ENCODE measurements at regions not wholly inside any gene's neighbourhood (a gene's known extent, or its start where the extent isn't known, plus 50 kb on each side); places are given as distances from the start of the nearest gene placed in this dataset.

DNA sequence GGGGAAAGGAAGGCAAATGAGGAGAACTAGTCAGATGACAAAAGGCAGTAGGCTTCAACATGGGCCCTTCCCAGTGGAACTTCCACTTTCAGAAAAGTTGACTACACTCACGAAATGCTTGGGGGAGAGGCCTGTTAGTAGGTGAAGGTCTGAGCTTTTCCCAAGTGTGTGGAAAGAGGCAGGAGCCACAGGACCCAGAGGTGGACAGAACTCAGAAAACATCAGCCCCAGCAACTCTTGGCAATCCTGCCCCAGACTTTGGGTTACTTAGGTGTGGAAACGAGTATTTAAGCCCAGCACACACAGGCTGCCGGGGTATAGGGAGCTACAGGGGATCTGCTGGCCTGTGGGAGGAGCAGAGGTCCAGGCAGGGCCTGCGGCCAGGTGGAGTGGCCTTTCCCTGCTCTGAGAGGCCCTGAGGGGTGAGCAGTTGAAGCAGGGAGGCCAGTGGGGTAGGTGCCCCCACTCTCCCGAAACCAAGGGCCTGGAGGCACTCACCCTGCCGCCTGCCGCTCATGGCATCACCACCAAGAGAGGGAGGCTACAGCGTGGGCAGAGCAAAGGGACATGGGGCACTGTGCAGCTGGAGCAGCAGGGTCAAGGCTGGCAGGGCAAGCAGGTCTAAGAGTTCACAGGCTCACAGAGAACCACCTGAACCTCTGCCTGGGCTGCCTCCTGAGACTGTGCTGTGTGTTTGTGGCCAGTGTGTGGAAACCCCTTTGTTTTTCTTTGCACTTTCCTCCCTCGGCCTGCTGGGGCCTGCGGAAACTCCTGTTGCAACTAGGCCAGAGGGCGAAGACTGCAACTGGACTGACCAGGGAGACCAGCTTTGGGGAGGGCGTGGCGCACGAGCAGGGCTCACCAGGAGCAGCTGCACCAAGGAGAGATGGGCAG, 130.7 kb upstream of the SERTAD2 start (continued):
- no peak for TF ChIP-seq RELA (CRISPR knock-in tag; IDR thresholded peaks at IDR 0.05)
- TF ChIP-seq, protein P1, sequence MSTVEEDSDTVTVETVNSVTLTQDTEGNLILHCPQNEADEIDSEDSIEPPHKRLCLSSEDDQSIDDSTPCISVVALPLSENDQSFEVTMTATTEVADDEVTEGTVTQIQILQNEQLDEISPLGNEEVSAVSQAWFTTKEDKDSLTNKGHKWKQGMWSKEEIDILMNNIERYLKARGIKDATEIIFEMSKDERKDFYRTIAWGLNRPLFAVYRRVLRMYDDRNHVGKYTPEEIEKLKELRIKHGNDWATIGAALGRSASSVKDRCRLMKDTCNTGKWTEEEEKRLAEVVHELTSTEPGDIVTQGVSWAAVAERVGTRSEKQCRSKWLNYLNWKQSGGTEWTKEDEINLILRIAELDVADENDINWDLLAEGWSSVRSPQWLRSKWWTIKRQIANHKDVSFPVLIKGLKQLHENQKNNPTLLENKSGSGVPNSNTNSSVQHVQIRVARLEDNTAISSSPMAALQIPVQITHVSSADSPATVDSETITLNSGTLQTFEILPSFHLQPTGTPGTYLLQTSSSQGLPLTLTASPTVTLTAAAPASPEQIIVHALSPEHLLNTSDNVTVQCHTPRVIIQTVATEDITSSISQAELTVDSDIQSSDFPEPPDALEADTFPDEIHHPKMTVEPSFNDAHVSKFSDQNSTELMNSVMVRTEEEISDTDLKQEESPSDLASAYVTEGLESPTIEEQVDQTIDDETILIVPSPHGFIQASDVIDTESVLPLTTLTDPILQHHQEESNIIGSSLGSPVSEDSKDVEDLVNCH (CRISPR knock-in tag; IDR thresholded peaks at IDR 0.05) = 0 out of 2 replicates have a peak, but pooled peaks have one; percentile 3
- no peak for TF ChIP-seq JARID2 (CRISPR knock-in tag; IDR thresholded peaks at IDR 0.05; ENCODE audit: insufficient replicate concordance)
- no peak for TF ChIP-seq ZNF75D (CRISPR knock-in tag; IDR thresholded peaks at IDR 0.05; ENCODE audit: borderline replicate concordance)
- no peak for TF ChIP-seq ZNF674 (CRISPR knock-in tag; IDR thresholded peaks at IDR 0.05; ENCODE audit: low read depth)
- peak; percentile 95 for TF ChIP-seq ZFY (CRISPR knock-in tag; IDR thresholded peaks at IDR 0.05)
- peak; percentile 60 for TF ChIP-seq BRD4 (CRISPR knock-in tag; IDR thresholded peaks at IDR 0.05)
- no peak for TF ChIP-seq PHF20 (CRISPR knock-in tag; IDR thresholded peaks at IDR 0.05)
- TF ChIP-seq HMG20A (CRISPR knock-in tag; IDR thresholded peaks at IDR 0.05; ENCODE audit: borderline replicate concordance) = no peak
- TF ChIP-seq, protein P2, sequence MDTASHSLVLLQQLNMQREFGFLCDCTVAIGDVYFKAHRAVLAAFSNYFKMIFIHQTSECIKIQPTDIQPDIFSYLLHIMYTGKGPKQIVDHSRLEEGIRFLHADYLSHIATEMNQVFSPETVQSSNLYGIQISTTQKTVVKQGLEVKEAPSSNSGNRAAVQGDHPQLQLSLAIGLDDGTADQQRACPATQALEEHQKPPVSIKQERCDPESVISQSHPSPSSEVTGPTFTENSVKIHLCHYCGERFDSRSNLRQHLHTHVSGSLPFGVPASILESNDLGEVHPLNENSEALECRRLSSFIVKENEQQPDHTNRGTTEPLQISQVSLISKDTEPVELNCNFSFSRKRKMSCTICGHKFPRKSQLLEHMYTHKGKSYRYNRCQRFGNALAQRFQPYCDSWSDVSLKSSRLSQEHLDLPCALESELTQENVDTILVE (CRISPR knock-in tag; IDR thresholded peaks at IDR 0.05) = no peak
- peak; percentile 72; the same call in 1 of the 2 replicates for TF ChIP-seq ZNF564 (CRISPR knock-in tag; IDR thresholded peaks at IDR 0.05)
- TF ChIP-seq, protein P3, sequence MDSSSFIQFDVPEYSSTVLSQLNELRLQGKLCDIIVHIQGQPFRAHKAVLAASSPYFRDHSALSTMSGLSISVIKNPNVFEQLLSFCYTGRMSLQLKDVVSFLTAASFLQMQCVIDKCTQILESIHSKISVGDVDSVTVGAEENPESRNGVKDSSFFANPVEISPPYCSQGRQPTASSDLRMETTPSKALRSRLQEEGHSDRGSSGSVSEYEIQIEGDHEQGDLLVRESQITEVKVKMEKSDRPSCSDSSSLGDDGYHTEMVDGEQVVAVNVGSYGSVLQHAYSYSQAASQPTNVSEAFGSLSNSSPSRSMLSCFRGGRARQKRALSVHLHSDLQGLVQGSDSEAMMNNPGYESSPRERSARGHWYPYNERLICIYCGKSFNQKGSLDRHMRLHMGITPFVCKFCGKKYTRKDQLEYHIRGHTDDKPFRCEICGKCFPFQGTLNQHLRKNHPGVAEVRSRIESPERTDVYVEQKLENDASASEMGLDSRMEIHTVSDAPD (CRISPR knock-in tag; IDR thresholded peaks at IDR 0.05) = peak; percentile 73; the same call in 1 of the 2 replicates
- no peak for TF ChIP-seq KDM1A (CRISPR knock-in tag; IDR thresholded peaks at IDR 0.05)
- no peak for TF ChIP-seq MED13 (CRISPR knock-in tag; IDR thresholded peaks at IDR 0.05)
- TF ChIP-seq JDP2 (CRISPR knock-in tag; IDR thresholded peaks at IDR 0.05; ENCODE audit: borderline replicate concordance) = no peak
- TF ChIP-seq ZNF253 (CRISPR knock-in tag; IDR thresholded peaks at IDR 0.05; ENCODE audit: borderline replicate concordance) = peak; percentile 68; the same call in 1 of the 2 replicates
- TF ChIP-seq ZBTB3 (CRISPR knock-in tag; IDR thresholded peaks at IDR 0.05; ENCODE audit: borderline replicate concordance, low read depth) = no peak
- TF ChIP-seq, protein P4, sequence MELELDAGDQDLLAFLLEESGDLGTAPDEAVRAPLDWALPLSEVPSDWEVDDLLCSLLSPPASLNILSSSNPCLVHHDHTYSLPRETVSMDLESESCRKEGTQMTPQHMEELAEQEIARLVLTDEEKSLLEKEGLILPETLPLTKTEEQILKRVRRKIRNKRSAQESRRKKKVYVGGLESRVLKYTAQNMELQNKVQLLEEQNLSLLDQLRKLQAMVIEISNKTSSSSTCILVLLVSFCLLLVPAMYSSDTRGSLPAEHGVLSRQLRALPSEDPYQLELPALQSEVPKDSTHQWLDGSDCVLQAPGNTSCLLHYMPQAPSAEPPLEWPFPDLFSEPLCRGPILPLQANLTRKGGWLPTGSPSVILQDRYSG (CRISPR knock-in tag; IDR thresholded peaks at IDR 0.05) = no peak
- TF ChIP-seq ZNF343 (CRISPR knock-in tag; IDR thresholded peaks at IDR 0.05) = no peak
- TF ChIP-seq, protein P5, sequence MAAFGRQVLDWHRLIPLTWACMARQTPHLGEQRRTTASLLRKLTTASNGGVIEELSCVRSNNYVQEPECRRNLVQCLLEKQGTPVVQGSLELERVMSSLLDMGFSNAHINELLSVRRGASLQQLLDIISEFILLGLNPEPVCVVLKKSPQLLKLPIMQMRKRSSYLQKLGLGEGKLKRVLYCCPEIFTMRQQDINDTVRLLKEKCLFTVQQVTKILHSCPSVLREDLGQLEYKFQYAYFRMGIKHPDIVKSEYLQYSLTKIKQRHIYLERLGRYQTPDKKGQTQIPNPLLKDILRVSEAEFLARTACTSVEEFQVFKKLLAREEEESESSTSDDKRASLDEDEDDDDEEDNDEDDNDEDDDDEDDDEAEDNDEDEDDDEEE (CRISPR knock-in tag; IDR thresholded peaks at IDR 0.05) = no peak
- peak; percentile 62; the same call in 1 of the 2 replicates for TF ChIP-seq CEBPB (IDR thresholded peaks at IDR 0.05; ENCODE audit: borderline replicate concordance, low read depth, low read length)
- no peak for TF ChIP-seq ZNF552 (CRISPR knock-in tag; IDR thresholded peaks at IDR 0.05; ENCODE audit: borderline replicate concordance)
- TF ChIP-seq ELF4 (CRISPR knock-in tag; IDR thresholded peaks at IDR 0.05; ENCODE audit: borderline replicate concordance) = no peak
- peak; percentile 52 for TF ChIP-seq ZNF317 (CRISPR knock-in tag; IDR thresholded peaks at IDR 0.05)

All from HepG2 (cell line).